ENCODE measurements at regions not wholly inside any gene's neighbourhood (a gene's known extent, or its start where the extent isn't known, plus 50 kb on each side); places are given as distances from the start of the nearest gene placed in this dataset.
"Not testable (repeated sequence)": the region's sequence is repeated elsewhere in the genome, so short reads cannot be mapped to it uniquely, and the experiment has no call there.

GRCh38 chr13:63297163-63297562 lies 1881.5 kb upstream of the PCDH20 start:
- DNase-seq (ENCODE audit: low read depth, low spot score): no peak

DNA sequence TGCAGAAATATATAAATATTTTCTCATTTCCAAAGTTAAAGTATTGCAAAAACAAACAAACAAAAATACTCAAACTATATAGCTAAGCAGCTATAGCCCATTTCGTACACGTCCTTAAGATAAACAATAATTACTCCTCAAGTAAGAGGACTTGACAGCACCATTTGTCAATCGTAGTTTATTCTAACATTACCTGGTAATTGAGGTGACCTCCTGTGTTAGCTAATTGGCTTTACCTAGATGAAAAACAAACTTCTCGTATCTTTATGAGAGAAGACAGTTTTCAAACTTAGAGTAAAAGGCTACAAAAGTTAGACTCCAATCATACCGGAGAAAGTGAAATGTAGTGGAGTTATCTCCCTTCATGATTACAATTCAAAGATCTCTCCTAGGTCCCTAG lies 1876.1 kb upstream of the PCDH20 start:
- no peak for DNase-seq (ENCODE audit: low read depth, low spot score)

- no peak for DNase-seq (ENCODE audit: low read depth, low spot score)
These were observed 1872.9 kb upstream of the PCDH20 start for GRCh38 chr13:63288576-63288975.

- DNase-seq (ENCODE audit: low read depth, low spot score): no peak
These were observed 1872.3 kb upstream of the PCDH20 start for GRCh38 chr13:63287926-63288325.

DNA sequence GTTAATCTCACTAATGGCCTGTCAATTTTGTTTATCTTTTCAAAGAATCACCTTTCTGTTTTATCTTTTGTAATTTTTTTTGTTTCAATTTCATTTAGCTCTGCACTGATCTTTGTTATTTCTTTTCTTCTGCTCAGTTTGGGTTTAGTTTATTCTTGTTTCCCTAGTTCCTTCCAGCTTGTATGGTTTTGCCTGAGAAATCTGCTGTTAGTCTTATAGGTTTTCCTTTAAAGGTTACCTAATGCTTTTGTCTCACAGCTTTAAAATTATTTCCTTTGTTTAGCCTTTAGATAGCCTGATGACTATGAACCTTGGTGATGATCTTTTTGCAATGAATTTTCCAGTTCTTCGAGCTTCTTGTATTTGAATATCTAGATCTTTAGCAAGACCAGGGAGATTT lies 1869.8 kb upstream of the PCDH20 start:
- DNase-seq (ENCODE audit: low read depth, low spot score): no peak

DNA sequence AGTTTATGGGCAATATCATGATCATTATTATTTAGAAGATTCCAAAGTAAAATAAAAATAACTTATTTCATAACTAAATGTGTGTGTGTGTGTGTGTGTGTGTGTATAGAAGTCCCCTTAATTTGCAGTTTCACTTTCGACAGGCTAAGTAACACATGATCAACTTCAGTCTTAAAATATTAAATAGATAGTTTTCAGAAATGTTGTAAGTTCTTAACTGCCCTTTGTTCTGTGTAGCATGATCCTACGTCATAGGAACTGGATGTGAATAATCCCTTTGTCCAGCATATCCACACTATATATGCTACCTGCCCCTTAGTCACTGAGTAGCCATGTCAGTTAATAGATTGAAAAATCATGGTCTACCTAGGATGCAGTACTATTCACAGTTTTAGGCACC lies 1863.5 kb upstream of the PCDH20 start:
- DNase-seq (ENCODE audit: low read depth, low spot score): no peak

- no peak for DNase-seq (ENCODE audit: low read depth, low spot score)
These were observed 1859.1 kb upstream of the PCDH20 start for GRCh38 chr13:63274772-63275171.

- DNase-seq (ENCODE audit: low read depth, low spot score): no peak
These were observed 1834.0 kb upstream of the PCDH20 start for GRCh38 chr13:63249411-63250187.

- not testable (repeated sequence) for DNase-seq (ENCODE audit: low read depth, low spot score)
These were observed 1821.2 kb upstream of the PCDH20 start for GRCh38 chr13:63236667-63237396.

DNA sequence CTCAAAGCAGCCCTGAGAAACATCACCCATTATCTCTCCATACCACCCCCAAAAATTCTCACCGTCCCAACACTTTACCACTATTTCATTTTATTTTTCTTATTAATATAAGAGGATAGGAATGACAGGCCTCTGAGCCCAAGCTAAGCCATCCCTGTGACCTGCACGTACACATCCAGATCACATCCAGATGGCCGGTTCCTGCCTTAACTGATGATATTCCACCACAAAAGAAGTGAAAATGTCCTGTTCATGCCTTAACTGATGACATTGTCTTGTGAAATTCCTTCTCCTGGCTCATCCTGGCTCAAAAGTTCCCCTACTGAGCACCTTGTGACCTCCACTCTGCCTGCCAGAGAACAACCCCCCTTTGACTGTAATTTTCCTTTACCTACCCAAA lies 1802.9 kb upstream of the PCDH20 start:
- DNase-seq (ENCODE audit: low read depth, low spot score): not testable (repeated sequence)

DNA sequence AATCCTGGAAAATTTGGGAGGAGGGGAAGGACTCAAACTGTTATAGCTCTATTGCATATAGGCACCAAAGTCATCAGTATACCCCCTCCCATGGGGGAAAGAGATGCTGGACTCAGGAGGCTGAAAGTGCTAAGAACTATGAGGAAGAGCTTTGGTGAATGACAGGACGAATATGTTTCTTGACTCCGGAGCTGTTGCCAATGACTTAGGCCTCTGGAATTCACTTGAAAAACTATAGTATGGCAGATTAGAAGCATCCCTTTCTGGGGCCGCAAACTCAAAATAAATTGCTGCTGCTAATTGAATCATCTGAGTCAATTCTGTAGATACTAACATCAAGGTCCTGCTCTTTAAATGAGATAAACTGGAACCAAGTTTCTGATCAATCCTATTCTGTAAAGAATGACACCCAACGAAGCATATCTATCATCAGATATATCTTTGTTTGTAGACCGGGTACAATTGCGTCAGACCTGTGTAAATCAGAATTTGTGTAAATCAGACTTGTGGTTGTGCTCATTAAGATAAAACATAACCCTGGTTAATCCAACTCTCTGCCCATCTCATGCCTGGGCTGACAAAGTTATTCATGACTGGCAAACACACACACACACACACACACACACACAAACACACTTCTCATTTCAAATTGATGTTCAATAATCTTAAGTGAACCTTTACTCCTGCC lies 1793.8 kb upstream of the PCDH20 start:
- no peak for DNase-seq (ENCODE audit: low read depth, low spot score)

DNA sequence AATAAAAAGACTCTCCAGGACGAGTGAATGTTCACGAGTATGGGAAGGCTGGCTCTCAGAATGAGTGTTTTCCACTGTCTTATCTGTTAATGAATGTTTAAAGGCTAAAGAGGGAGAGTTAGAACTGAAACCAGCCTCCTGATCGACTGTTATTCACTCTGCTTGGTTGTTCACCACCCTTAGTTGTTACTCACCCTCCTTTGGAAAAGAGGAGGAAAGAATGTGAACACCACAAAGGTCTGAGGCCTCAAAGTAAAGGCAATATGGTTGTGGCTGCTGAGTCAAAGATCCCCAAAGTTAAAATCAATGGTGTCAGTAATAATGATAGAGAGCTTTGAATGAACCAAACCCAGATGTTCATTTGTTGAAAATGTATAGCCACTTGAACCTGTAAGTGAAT lies 1793.2 kb upstream of the PCDH20 start:
- DNase-seq (ENCODE audit: low read depth, low spot score): no peak

- no peak for DNase-seq (ENCODE audit: low read depth, low spot score)
These were observed 1790.8 kb upstream of the PCDH20 start for GRCh38 chr13:63206461-63206860.

DNA sequence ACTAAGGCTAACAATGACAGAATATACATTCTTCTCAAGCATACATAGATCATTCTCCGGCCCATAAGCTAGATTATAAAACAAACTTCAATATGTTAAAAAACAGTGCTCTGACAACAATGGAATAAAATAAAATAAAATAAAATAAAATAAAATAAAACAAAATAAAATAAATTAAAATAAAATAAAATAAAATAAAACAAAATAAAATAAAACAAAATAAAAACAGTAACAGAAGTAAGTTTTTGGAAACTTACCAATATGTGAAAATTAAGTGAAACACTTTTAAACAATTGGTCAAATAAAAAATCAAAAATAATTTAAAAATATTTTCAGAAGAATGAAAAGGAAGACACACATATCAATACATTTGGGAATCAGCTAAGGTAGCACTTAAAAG lies 1785.8 kb upstream of the PCDH20 start:
- DNase-seq (ENCODE audit: low read depth, low spot score): no peak

DNA sequence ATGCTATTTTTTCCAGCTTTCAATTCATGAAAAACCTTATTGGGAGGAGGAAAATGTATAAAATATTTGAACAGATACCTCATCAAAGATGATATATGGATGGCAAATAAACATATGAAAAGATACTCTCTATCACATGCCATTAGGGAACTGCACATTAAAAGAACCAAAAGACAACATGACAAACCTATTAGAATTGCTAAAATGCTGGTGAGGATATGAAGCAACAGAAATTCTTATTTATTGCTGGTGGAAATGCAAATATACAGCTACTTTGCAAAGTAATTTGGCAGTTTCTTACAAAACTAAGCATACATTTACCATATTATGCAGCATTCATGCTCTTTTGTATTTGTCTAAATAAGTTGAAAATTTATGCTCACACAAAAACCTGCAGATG lies 1783.9 kb upstream of the PCDH20 start:
- no peak for DNase-seq (ENCODE audit: low read depth, low spot score)

- DNase-seq (ENCODE audit: low read depth, low spot score): no peak
These were observed 1782.4 kb upstream of the PCDH20 start for GRCh38 chr13:63198071-63198470.

GRCh38 chr13:63195726-63196125 lies 1780.1 kb upstream of the PCDH20 start:
- DNase-seq (ENCODE audit: low read depth, low spot score): no peak

GRCh38 chr13:63190742-63191141 lies 1775.1 kb upstream of the PCDH20 start:
- DNase-seq (ENCODE audit: low read depth, low spot score): no peak

DNA sequence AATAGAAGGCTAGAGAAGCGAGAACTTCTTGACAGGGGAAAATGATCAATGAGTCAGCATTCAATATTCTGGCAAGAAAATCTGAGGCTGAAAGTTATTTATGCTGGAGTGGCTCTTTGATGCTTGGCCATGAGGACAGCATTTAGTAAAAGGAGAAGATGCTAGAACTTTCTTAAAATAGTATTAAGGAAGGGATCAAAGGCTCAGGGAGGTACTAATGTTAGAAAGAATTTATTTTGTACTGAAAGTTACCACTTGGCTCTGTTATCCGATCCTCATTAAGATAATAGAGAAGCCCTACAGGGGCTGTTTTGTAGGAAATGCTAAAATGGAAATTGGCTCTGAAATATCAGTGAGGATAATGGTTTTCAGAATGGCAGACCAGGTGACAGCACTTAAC lies 1774.6 kb upstream of the PCDH20 start:
- no peak for DNase-seq (ENCODE audit: low read depth, low spot score)

DNA sequence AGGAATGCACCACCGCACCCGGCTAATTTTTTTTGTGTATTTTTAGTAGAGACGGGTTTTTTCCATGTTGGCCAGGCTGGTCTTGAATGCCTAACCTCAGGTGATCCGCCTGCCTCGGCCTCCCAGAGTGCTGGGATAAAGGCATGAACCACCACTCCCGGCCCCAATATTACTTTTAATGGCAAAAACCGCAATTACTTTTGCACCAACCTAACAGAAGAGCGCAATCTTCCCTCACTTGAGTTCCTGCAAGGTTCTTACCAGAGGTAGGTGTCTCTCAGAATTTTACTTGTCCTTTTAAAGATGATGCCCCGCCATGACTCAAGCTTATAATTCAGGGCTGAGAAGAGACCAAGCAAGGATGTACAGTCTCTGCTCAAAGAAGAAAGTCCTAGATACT lies 1774.1 kb upstream of the PCDH20 start:
- DNase-seq (ENCODE audit: low read depth, low spot score): no peak

GRCh38 chr13:63184693-63185092 lies 1769.0 kb upstream of the PCDH20 start:
- DNase-seq (ENCODE audit: low read depth, low spot score): no peak

DNA sequence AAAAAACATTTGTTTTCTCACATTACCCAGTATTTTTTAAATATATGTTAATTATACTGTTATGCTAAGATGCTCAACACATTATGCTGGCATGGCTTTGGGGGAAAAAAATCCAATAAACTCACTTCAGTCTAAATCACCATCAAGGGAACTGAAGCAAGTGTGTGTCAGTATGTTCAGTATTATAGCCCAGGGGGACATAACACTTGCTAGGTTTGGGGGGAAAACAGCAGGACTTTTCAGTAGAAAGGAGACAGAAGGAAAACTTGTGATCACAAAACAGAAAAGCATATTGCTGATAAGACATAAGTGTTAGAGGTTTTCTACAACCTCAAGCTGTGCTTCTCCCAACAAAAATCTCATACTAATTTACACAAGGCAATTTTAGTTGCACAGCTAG lies 1759.9 kb upstream of the PCDH20 start:
- DNase-seq (ENCODE audit: low read depth, low spot score): no peak
